ENCODE measurements at regions not wholly inside any gene's neighbourhood (a gene's known extent, or its start where the extent isn't known, plus 50 kb on each side); places are given as distances from the start of the nearest gene placed in this dataset.
"Not testable (repeated sequence)": the region's sequence is repeated elsewhere in the genome, so short reads cannot be mapped to it uniquely, and the experiment has no call there.

- intact Hi-C loops (cut with micrococcal nuclease): no loop called here
Measured at GRCh38 chr1:178036090-178036489, 57.8 kb upstream of the RASAL2 start.

GRCh38 chr1:178037510-178038253 is 56.2 kb upstream of the RASAL2 start:
- POLR2A ChIA-PET: no interaction called here
- ATAC-seq (ENCODE audit: low read depth): no peak

More at GRCh38 chr1:178036090-178036489, 57.8 kb upstream of the RASAL2 start:
- CTCF ChIA-PET: no interaction called here
- no peak for ATAC-seq (ENCODE audit: low read depth)
- H3K9me3 Mint-ChIP-seq: no peaks in the 10 kb centered on the region
- no peaks in the 10 kb centered on the region for H3K36me3 Mint-ChIP-seq (ENCODE audit: low read depth)
- no peak overlapping the region for H3K4me3 Mint-ChIP-seq
- H3K27ac Mint-ChIP-seq: no peak overlapping the region
- peaks cover 16% of the 10 kb centered on the region for H3K27me3 Mint-ChIP-seq
- TF ChIP-seq CTCF (IDR thresholded peaks at IDR 0.05): no peak
- POLR2A ChIA-PET: no interaction called here
- H3K4me1 Mint-ChIP-seq: no peaks in the 10 kb centered on the region
- no peak for DNase-seq

GRCh38 chr1:178038372-178038771 is 55.5 kb upstream of the RASAL2 start:
- POLR2A ChIA-PET: no interaction called here
- CTCF ChIA-PET: no interaction called here
- Mint-ChIP-seq H3K27ac (no peak overlapping the region), H3K27me3 (peaks cover 18% of the 10 kb centered on the region), H3K4me1 (no peaks in the 10 kb centered on the region), H3K9me3 (no peaks in the 10 kb centered on the region), H3K4me3 (no peak overlapping the region), H3K36me3 (ENCODE audit: low read depth) (no peaks in the 10 kb centered on the region)
- no peak for DNase-seq
- intact Hi-C loops (cut with micrococcal nuclease): no loop called here
- TF ChIP-seq CTCF (IDR thresholded peaks at IDR 0.05): no peak
- ATAC-seq (ENCODE audit: low read depth): no peak

More at GRCh38 chr1:178037510-178038253, 56.2 kb upstream of the RASAL2 start:
- H3K4me1 Mint-ChIP-seq: no peaks in the 10 kb centered on the region
- no peaks in the 10 kb centered on the region for H3K9me3 Mint-ChIP-seq
- CTCF ChIA-PET: no interaction called here
- TF ChIP-seq CTCF (IDR thresholded peaks at IDR 0.05): no peak
- intact Hi-C loops (cut with micrococcal nuclease): no loop called here
- no peak for DNase-seq
- H3K27ac Mint-ChIP-seq: no peak overlapping the region
- H3K4me3 Mint-ChIP-seq: no peak overlapping the region
- H3K36me3 Mint-ChIP-seq (ENCODE audit: low read depth): no peaks in the 10 kb centered on the region
- peaks cover 18% of the 10 kb centered on the region for H3K27me3 Mint-ChIP-seq

GRCh38 chr1:178039891-178040290 is 54.0 kb upstream of the RASAL2 start:
- H3K36me3 Mint-ChIP-seq (ENCODE audit: low read depth): no peaks in the 10 kb centered on the region
- H3K27ac Mint-ChIP-seq: no peak overlapping the region
- H3K4me1 Mint-ChIP-seq: no peaks in the 10 kb centered on the region
- ChIA-PET CTCF (no interaction called here), POLR2A (no interaction called here)
- no peaks in the 10 kb centered on the region for H3K9me3 Mint-ChIP-seq
- ATAC-seq (ENCODE audit: low read depth) (no peak), DNase-seq (no peak)
- H3K4me3 Mint-ChIP-seq: no peak overlapping the region
- TF ChIP-seq CTCF (IDR thresholded peaks at IDR 0.05): no peak
- intact Hi-C loops (cut with micrococcal nuclease): no loop called here
- peaks cover 18% of the 10 kb centered on the region for H3K27me3 Mint-ChIP-seq

GRCh38 chr1:178043940-178044339 is 50.0 kb upstream of the RASAL2 start:
- H3K27me3 Mint-ChIP-seq; POLR2A ChIA-PET; H3K4me1 Mint-ChIP-seq; H3K4me3 Mint-ChIP-seq; ATAC-seq (ENCODE audit: low read depth); intact Hi-C loops (cut with micrococcal nuclease); DNase-seq; H3K9me3 Mint-ChIP-seq; H3K27ac Mint-ChIP-seq; H3K36me3 Mint-ChIP-seq (ENCODE audit: low read depth); CTCF ChIA-PET: not testable (repeated sequence)

All from activated B cell treated with CpG ODN at 0.5 μM for 24 hours (primary cell).